ENCODE measurements at regions not wholly inside any gene's neighbourhood (a gene's known extent, or its start where the extent isn't known, plus 50 kb on each side); places are given as distances from the start of the nearest gene placed in this dataset.

GRCh38 chr21:15524855-15525254 lies 204.9 kb upstream of the USP25 start:
- TF ChIP-seq EP300 (IDR thresholded peaks at IDR 0.05; ENCODE audit: borderline replicate concordance in 1 of 2, control insufficient read depth in 1 of 2, low read depth in 2 of 2, low read length in 2 of 2) (no peak), CTCF (IDR thresholded peaks at IDR 0.05 in 2 of 3, conservative IDR thresholded peaks at IDR 0.05 in 1 of 3; ENCODE audit: control insufficient read depth in 2 of 3, extremely low read depth in 1 of 3, insufficient read depth in 1 of 3, low read depth in 3 of 3, low read length in 3 of 3) (no peak), IRF3 (IDR thresholded peaks at IDR 0.05) (no peak), POLR2A (IDR thresholded peaks at IDR 0.05; ENCODE audit: low read depth, low read length) (no peak), NR2C2 (IDR thresholded peaks at IDR 0.05; ENCODE audit: borderline replicate concordance, control insufficient read depth, insufficient read length, low read depth) (no peak), CUX1 (IDR thresholded peaks at IDR 0.05; ENCODE audit: insufficient replicate concordance, low read depth, low read length) (no peak), SMC3 (IDR thresholded peaks at IDR 0.05; ENCODE audit: borderline replicate concordance, low read length) (no peak)
